ENCODE measurements at regions not wholly inside any gene's neighbourhood (a gene's known extent, or its start where the extent isn't known, plus 50 kb on each side); places are given as distances from the start of the nearest gene placed in this dataset.

DNA sequence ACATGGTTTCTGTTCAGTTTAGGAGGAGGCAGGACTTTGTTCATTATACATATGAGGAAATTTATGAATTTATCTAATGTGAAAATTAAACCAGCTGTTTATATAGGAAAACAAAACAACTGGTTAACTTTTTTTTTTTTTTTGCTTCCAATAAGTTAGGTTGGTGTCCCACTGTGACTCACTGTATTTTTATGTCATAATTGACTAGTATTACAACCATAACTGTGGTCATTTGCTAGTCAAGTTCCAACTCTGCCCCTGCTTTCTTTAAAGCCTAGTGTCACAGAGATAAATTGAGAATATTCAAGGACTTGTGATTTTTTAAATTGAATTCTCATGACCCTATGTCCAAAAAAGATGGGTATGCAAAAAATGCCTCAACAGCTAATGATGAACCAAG lies 227.7 kb downstream of the BCAT1 start:
- H3K36me3 ChIP-seq (ENCODE audit: control insufficient read depth, insufficient read depth, low read length): no peaks in the 10 kb centered on the region
- POLR2A ChIA-PET: interaction anchor here (0.6 kb wide), 1 partner anchor 19 kb away, joined by 9 read pairs; no protein-coding TSS in a partner anchor
- H3K4me3 ChIP-seq (ENCODE audit: low read depth in 2 of 2, low read length in 2 of 2): no peak overlapping the region
- DNase-seq (ENCODE audit: low read depth, low spot score) (no peak), ATAC-seq (no peak)
- BruUV-seq (replicated peaks): no TSS peak
- no peaks in the 10 kb centered on the region for H3K27me3 ChIP-seq (ENCODE audit: control insufficient read depth, insufficient read depth, low read length)
- intact Hi-C loops (cut with micrococcal nuclease; ENCODE audit: unreplicated experiment): no loop called here
- H3K27ac ChIP-seq (ENCODE audit: low read length): no peak overlapping the region
- CTCF ChIA-PET: interaction anchor here (0.6 kb wide), 1 partner anchor 65 kb away, joined by 7 read pairs; no protein-coding TSS in a partner anchor
- no peaks in the 10 kb centered on the region for H3K4me1 ChIP-seq (ENCODE audit: control insufficient read depth, insufficient read depth, low read length)
- H3K9me3 ChIP-seq (ENCODE audit: control insufficient read depth, insufficient read depth, low read depth, low read length): no peaks in the 10 kb centered on the region
- in situ Hi-C loops (cut with HindIII; ENCODE audit: low pct_unique_long_range_greater_than_20kb, low sequenced_read_pairs): no loop called here
- TF ChIP-seq POLR2AphosphoS5 (IDR thresholded peaks at IDR 0.05; ENCODE audit: low read depth, low read length) (no peak), TCF7L2 (IDR thresholded peaks at IDR 0.05; ENCODE audit: low read depth, low read length) (no peak), SIN3A (IDR thresholded peaks at IDR 0.05; ENCODE audit: borderline replicate concordance, insufficient read depth, low read depth, low read length) (no peak)
- TF ChIP-seq, protein P1, sequence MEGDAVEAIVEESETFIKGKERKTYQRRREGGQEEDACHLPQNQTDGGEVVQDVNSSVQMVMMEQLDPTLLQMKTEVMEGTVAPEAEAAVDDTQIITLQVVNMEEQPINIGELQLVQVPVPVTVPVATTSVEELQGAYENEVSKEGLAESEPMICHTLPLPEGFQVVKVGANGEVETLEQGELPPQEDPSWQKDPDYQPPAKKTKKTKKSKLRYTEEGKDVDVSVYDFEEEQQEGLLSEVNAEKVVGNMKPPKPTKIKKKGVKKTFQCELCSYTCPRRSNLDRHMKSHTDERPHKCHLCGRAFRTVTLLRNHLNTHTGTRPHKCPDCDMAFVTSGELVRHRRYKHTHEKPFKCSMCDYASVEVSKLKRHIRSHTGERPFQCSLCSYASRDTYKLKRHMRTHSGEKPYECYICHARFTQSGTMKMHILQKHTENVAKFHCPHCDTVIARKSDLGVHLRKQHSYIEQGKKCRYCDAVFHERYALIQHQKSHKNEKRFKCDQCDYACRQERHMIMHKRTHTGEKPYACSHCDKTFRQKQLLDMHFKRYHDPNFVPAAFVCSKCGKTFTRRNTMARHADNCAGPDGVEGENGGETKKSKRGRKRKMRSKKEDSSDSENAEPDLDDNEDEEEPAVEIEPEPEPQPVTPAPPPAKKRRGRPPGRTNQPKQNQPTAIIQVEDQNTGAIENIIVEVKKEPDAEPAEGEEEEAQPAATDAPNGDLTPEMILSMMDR (IDR thresholded peaks at IDR 0.05): no peak
- TF ChIP-seq, protein P2, sequence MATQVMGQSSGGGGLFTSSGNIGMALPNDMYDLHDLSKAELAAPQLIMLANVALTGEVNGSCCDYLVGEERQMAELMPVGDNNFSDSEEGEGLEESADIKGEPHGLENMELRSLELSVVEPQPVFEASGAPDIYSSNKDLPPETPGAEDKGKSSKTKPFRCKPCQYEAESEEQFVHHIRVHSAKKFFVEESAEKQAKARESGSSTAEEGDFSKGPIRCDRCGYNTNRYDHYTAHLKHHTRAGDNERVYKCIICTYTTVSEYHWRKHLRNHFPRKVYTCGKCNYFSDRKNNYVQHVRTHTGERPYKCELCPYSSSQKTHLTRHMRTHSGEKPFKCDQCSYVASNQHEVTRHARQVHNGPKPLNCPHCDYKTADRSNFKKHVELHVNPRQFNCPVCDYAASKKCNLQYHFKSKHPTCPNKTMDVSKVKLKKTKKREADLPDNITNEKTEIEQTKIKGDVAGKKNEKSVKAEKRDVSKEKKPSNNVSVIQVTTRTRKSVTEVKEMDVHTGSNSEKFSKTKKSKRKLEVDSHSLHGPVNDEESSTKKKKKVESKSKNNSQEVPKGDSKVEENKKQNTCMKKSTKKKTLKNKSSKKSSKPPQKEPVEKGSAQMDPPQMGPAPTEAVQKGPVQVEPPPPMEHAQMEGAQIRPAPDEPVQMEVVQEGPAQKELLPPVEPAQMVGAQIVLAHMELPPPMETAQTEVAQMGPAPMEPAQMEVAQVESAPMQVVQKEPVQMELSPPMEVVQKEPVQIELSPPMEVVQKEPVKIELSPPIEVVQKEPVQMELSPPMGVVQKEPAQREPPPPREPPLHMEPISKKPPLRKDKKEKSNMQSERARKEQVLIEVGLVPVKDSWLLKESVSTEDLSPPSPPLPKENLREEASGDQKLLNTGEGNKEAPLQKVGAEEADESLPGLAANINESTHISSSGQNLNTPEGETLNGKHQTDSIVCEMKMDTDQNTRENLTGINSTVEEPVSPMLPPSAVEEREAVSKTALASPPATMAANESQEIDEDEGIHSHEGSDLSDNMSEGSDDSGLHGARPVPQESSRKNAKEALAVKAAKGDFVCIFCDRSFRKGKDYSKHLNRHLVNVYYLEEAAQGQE (IDR thresholded peaks at IDR 0.05; ENCODE audit: insufficient read depth in 1 of 2, low read depth in 2 of 2, low read length in 1 of 2): no peak

DNA sequence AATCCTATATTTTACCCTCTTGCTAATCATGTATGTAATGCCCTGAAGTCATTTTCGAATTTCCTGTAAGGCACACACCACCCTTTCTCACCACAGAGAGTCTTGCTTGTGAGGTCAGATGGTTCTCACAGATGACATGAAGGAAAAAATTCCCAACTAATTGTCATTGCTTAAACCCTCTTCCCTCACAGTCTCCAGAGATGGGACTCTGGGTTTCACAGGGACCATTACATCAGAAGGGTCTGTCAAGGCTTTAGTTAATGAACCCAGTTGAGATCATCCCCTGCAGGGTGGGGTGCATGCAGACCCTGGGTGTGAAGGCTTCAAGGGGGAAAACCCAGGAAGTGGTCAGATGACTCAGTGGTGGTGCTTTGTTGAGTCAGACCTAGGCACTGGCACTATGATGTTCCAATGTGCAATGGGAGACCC lies 229.6 kb downstream of the BCAT1 start:
- no TSS peak for BruUV-seq (replicated peaks)
- in situ Hi-C loops (cut with HindIII; ENCODE audit: low pct_unique_long_range_greater_than_20kb, low sequenced_read_pairs): no loop called here
- intact Hi-C loops (cut with micrococcal nuclease; ENCODE audit: unreplicated experiment): no loop called here
- no peaks in the 10 kb centered on the region for H3K27me3 ChIP-seq (ENCODE audit: control insufficient read depth, insufficient read depth, low read length)
- ChIA-PET POLR2A (no interaction called here), CTCF (no interaction called here)
- H3K27ac ChIP-seq (ENCODE audit: low read length): no peak overlapping the region
- TF ChIP-seq TCF7L2 (IDR thresholded peaks at IDR 0.05; ENCODE audit: low read depth, low read length): no peak
- TF ChIP-seq, protein P1 (IDR thresholded peaks at IDR 0.05): no peak
- TF ChIP-seq SIN3A (IDR thresholded peaks at IDR 0.05; ENCODE audit: borderline replicate concordance, insufficient read depth, low read depth, low read length): no peak
- TF ChIP-seq, protein P2 (IDR thresholded peaks at IDR 0.05; ENCODE audit: insufficient read depth in 1 of 2, low read depth in 2 of 2, low read length in 1 of 2): no peak
- no peak for TF ChIP-seq POLR2AphosphoS5 (IDR thresholded peaks at IDR 0.05; ENCODE audit: low read depth, low read length)
- H3K4me1 ChIP-seq (ENCODE audit: control insufficient read depth, insufficient read depth, low read length): no peaks in the 10 kb centered on the region
- no peak overlapping the region for H3K4me3 ChIP-seq (ENCODE audit: low read depth in 2 of 2, low read length in 2 of 2)
- ATAC-seq (no peak), DNase-seq (ENCODE audit: low read depth, low spot score) (no peak)
- no peaks in the 10 kb centered on the region for H3K9me3 ChIP-seq (ENCODE audit: control insufficient read depth, insufficient read depth, low read depth, low read length)
- no peaks in the 10 kb centered on the region for H3K36me3 ChIP-seq (ENCODE audit: control insufficient read depth, insufficient read depth, low read length)

Measured in Panc1 (cell line).